ENCODE measurements at regions not wholly inside any gene's neighbourhood (a gene's known extent, or its start where the extent isn't known, plus 50 kb on each side); places are given as distances from the start of the nearest gene placed in this dataset.

DNA sequence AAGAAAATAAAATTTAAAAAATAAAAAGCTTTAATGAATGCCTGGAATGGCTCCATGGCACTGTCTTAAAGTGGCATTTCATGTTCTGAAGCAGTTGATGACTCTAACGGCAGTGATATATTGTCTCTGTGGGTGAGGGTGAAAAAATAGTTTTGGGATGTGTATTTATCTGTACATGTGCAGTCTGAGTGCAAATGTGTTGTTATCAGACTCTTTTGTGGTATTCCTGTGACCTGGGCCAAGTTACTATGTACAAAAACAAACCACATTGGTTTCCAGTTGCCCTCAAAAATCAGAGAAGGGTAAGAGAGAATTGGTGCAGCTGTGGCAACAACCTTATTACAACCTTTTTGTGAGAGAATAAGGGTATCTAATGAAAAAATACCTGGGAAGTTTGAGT is 81.7 kb upstream of the CCDC91 start:
- TF ChIP-seq, protein P1, sequence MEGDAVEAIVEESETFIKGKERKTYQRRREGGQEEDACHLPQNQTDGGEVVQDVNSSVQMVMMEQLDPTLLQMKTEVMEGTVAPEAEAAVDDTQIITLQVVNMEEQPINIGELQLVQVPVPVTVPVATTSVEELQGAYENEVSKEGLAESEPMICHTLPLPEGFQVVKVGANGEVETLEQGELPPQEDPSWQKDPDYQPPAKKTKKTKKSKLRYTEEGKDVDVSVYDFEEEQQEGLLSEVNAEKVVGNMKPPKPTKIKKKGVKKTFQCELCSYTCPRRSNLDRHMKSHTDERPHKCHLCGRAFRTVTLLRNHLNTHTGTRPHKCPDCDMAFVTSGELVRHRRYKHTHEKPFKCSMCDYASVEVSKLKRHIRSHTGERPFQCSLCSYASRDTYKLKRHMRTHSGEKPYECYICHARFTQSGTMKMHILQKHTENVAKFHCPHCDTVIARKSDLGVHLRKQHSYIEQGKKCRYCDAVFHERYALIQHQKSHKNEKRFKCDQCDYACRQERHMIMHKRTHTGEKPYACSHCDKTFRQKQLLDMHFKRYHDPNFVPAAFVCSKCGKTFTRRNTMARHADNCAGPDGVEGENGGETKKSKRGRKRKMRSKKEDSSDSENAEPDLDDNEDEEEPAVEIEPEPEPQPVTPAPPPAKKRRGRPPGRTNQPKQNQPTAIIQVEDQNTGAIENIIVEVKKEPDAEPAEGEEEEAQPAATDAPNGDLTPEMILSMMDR (IDR thresholded peaks at IDR 0.05; ENCODE audit: low read depth, low read length) = no peak
- TF ChIP-seq, protein P2, sequence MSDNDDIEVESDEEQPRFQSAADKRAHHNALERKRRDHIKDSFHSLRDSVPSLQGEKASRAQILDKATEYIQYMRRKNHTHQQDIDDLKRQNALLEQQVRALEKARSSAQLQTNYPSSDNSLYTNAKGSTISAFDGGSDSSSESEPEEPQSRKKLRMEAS (IDR thresholded peaks at IDR 0.05; ENCODE audit: low read depth, low read length) = no peak
- TF ChIP-seq POLR2A (IDR thresholded peaks at IDR 0.05; ENCODE audit: extremely low read depth, insufficient read length) = no peak
